GM21825 (cell line): ENCODE measurements at regions not wholly inside any gene's neighbourhood (a gene's known extent, or its start where the extent isn't known, plus 50 kb on each side); places are given as distances from the start of the nearest gene placed in this dataset.

ENCODE experiments used
- ATAC-seq: cut with Tn5 transposase; IDR thresholded peaks from one replicate; pipeline ENCODE4 v1.9.1; 2021; ENCODE audit warnings: mild to moderate bottlenecking, moderate library complexity; ENCODE audit not compliant: unreplicated experiment

GRCh38 chr12:58815235-58815634 lies 105.1 kb downstream of the LRIG3 start:
- ATAC-seq = no peak

GRCh38 chr12:58818546-58818945 lies 101.8 kb downstream of the LRIG3 start:
- ATAC-seq = no peak

GRCh38 chr12:58819345-58819744 lies 101.0 kb downstream of the LRIG3 start:
- no peak for ATAC-seq

- no peak for ATAC-seq
These were observed 100.3 kb downstream of the LRIG3 start for GRCh38 chr12:58819985-58820384.
